Right lobe of liver (tissue), 4 donors: ENCODE measurements at regions not wholly inside any gene's neighbourhood (a gene's known extent, or its start where the extent isn't known, plus 50 kb on each side); places are given as distances from the start of the nearest gene placed in this dataset.

Experiments used
- CTCF ChIP-seq, 4 donors: fragments of 200-600 bp in 3 of 4; fragments of 450-650 bp in 1 of 4; IDR thresholded peaks; one replicate each; pipeline versions ENCODE4 v1.5.1 to v1.8.0; 2016 to 2022; ENCODE audit warnings: antibody characterized with exemption in 4 of 4, mild to moderate bottlenecking in 2 of 4
- POLR2A ChIP-seq: fragments of 450-650 bp; IDR thresholded peaks from one replicate; pipeline ENCODE4 v1.6.1; 2017; ENCODE audit warnings: antibody characterized with exemption, mild to moderate bottlenecking
- donor health status: DM: no; HTN: no; CAD: no.
- donor health status: DM: no; HTN: no; CAD: no.
- donor health status: DM: no; HTN: yes; CAD: no.

- TF ChIP-seq POLR2A (no peak), CTCF (IDR thresholded peaks at IDR 0.05) (no peak)
Measured at GRCh38 chr21:28832715-28833061, 160.0 kb downstream of the LTN1 start.
